Astrocyte of the cerebellum (primary cell): ENCODE measurements at regions not wholly inside any gene's neighbourhood (a gene's known extent, or its start where the extent isn't known, plus 50 kb on each side); places are given as distances from the start of the nearest gene placed in this dataset.

Source experiments
- DNase-seq: peaks from one replicate; pipeline ENCODE4 v3.0.0-alpha.2; 2011; ENCODE audit warnings: low read depth
- H3K4me3 ChIP-seq: 2 replicates; pipeline ENCODE4 v1.5.1; 2011; ENCODE audit warnings: mild to moderate bottlenecking, low read depth, low read length, moderate library complexity
- in situ Hi-C: cut with HindIII; loops from 2 replicates; pipeline ENCODE4 v1.10.0; 2017; ENCODE audit warnings: low sequenced_read_pairs
- TF ChIP-seq, protein P1 (sequence below): IDR thresholded peaks from 2 replicates; pipeline ENCODE4 v1.5.1; 2012; ENCODE audit warnings: low read length, low read depth, moderate library complexity, mild to moderate bottlenecking; ENCODE audit errors: missing control alignments

DNA sequence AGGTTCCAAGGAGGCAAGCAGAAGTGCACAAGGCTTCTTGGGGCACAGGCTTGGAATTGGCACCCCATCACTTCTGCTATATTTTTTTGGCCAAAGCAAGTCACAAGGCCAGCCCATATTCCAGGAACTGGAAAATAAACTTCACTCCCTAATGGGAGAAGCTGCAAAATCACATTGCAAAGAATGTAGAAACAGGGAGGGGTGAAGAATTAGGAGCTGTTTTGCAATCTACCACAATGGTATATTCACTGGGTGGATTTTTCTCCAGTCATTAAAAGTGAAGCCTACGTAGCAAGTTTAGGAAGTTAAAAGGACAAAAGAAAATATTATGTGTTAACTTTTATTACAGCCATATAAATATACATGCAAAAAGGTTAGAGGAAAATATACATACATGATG, 464.8 kb downstream of the COG6 start:
- DNase-seq: no peak
- TF ChIP-seq, protein P1, sequence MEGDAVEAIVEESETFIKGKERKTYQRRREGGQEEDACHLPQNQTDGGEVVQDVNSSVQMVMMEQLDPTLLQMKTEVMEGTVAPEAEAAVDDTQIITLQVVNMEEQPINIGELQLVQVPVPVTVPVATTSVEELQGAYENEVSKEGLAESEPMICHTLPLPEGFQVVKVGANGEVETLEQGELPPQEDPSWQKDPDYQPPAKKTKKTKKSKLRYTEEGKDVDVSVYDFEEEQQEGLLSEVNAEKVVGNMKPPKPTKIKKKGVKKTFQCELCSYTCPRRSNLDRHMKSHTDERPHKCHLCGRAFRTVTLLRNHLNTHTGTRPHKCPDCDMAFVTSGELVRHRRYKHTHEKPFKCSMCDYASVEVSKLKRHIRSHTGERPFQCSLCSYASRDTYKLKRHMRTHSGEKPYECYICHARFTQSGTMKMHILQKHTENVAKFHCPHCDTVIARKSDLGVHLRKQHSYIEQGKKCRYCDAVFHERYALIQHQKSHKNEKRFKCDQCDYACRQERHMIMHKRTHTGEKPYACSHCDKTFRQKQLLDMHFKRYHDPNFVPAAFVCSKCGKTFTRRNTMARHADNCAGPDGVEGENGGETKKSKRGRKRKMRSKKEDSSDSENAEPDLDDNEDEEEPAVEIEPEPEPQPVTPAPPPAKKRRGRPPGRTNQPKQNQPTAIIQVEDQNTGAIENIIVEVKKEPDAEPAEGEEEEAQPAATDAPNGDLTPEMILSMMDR: no peak

DNA sequence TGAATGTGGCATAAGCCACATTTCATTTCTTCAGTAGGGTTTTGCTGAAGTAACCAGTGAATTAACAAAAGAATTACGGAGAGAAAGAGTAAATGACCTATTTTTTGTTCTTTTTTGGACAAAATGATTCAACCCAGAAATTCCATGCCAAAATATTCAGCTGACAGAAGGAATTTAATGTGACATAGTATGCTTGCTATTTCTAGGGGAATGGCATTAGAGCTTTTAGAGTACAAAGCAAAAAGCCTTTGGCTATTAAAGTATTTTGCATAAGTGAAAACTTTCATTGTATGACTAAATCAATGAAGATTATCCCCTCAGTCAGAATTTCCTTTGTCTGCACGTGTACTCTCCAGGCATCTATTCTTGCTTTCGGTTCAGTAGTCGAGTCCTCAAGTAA, 465.3 kb downstream of the COG6 start:
- DNase-seq: no peak
- TF ChIP-seq, protein P1: no peak
- no peak overlapping the region for H3K4me3 ChIP-seq
- in situ Hi-C loops: no loop called here

More for the DNA sequence above, 464.8 kb downstream of the COG6 start:
- no peak overlapping the region for H3K4me3 ChIP-seq
- in situ Hi-C loops: no loop called here

DNA sequence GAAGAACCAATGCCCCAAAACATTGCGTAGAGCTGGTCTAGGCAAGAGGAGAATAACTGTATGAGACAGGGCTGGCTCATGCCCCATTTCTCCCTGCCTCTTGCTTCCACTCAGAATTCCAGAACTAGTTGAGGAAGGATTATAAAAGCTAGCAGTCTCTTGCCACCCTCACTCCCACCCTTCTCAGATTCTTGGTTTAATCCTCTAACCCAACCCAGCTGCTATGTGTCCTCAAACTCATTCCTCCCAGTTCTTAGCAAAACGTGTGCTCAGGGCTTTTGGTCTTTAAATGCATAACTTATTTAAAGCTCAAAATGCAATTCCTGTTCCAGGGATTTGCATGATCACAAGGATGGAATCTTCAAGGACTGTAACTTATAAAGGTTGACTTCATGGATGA, 466.3 kb downstream of the COG6 start:
- DNase-seq: no peak
- in situ Hi-C loops: no loop called here
- H3K4me3 ChIP-seq: no peak overlapping the region
- TF ChIP-seq, protein P1: no peak

DNA sequence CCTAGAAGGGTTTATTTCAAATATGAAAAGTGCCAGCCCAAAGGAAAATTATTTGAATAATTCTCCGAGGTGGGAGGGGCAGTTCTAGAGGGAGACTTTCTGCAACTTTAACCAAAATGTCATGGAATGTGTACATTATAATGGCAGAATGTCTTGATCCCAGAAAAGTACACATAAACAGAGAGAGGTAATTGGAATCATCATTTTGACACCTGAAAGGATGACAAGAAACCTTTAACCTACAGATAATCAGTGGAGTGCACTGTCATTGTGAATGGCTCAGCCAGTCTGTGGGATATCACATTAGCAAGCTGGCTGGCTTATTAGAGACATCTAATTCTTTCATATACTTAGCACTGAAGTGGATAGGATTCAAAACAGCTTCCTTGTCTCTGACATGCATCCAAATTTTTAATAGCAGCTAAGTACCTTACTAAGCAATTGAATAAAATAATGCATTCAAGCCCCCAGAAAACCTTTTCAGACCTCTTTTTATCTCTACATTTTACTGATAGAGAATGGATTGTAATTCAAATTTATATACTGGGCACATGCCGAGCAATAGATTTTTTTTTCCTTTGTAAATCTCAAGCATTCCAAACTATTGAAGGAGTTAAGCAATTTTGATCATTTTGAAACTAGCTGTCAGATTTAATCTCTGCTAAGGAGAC, 468.6 kb downstream of the COG6 start:
- no peak overlapping the region for H3K4me3 ChIP-seq
- TF ChIP-seq, protein P1: no peak
- no peak for DNase-seq
- in situ Hi-C loops: no loop called here

DNA sequence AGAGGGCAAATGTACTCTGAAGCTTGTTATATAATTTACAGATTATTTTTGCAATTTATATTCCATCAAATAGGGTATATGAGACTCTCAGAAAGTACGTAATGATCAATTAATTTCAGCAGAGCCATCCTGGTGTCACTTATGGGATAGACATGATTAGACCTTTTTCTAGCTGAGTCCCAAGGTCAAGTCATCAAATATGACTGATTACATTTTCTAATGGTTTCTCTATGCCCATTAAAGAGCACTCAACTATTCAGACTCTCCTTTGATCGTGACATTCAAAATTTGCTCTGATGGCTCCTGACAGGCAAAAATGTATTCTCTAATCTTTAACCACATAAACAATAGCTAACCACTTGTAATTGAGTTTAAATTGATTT, 469.2 kb downstream of the COG6 start:
- TF ChIP-seq, protein P1: no peak
- DNase-seq: no peak
- in situ Hi-C loops: no loop called here
- H3K4me3 ChIP-seq: no peak overlapping the region

DNA sequence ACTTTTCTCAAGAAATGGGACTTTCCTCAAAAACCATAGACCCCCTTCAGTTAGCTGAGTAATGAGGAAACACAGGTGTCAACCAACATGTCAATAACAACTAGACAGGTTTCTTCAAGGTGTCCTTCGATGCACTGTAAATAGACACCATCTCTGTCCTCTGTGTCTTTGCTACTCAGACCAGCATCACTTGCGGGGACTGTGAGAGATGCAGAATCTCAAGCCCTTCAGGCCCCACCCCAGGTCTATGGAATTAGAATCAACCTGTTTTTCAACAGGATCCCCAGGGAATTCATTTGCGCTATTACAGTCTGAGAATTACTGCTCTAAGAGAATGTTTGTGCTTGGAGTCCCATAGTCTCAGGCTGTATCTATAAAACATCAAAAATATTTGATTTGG, 469.9 kb downstream of the COG6 start:
- TF ChIP-seq, protein P1: no peak
- no peak overlapping the region for H3K4me3 ChIP-seq
- in situ Hi-C loops: no loop called here
- no peak for DNase-seq
